ENCODE measurements at regions not wholly inside any gene's neighbourhood (a gene's known extent, or its start where the extent isn't known, plus 50 kb on each side); places are given as distances from the start of the nearest gene placed in this dataset.

- Histone ChIP-seq H3K9me3 (ENCODE audit: control insufficient read depth, insufficient read depth, low read depth, low read length) (peaks cover 2% of the 10 kb centered on the region; the same call in 1 of the 2 replicates), H3K27me3 (ENCODE audit: control insufficient read depth, insufficient read depth, low read length) (no peaks in the 10 kb centered on the region), H3K9ac (ENCODE audit: low read length) (no peak overlapping the region), H3K4me1 (ENCODE audit: control insufficient read depth, insufficient read depth, low read length) (no peaks in the 10 kb centered on the region), H3K4me3 (ENCODE audit: low read depth, low read length) (no peak overlapping the region), H3K36me3 (ENCODE audit: control insufficient read depth, insufficient read depth, low read length) (no peaks in the 10 kb centered on the region), H3K27ac (ENCODE audit: low read depth, low read length) (no peak overlapping the region)
Measured at GRCh38 chr6:167730441-167730840, 96.3 kb upstream of the AFDN start.

- H3K36me3 ChIP-seq (ENCODE audit: control insufficient read depth, insufficient read depth, low read length), result no peaks in the 10 kb centered on the region
- H3K4me1 ChIP-seq (ENCODE audit: control insufficient read depth, insufficient read depth, low read length), result no peaks in the 10 kb centered on the region
- no peak overlapping the region for H3K4me3 ChIP-seq (ENCODE audit: low read depth, low read length)
- no peak overlapping the region for H3K9ac ChIP-seq (ENCODE audit: low read length)
- H3K27me3 ChIP-seq (ENCODE audit: control insufficient read depth, insufficient read depth, low read length), result no peaks in the 10 kb centered on the region
- peaks cover 2% of the 10 kb centered on the region; the same call in 1 of the 2 replicates for H3K9me3 ChIP-seq (ENCODE audit: control insufficient read depth, insufficient read depth, low read depth, low read length)
- H3K27ac ChIP-seq (ENCODE audit: low read depth, low read length), result no peak overlapping the region
Measured at GRCh38 chr6:167731216-167731615, 95.5 kb upstream of the AFDN start.

DNA sequence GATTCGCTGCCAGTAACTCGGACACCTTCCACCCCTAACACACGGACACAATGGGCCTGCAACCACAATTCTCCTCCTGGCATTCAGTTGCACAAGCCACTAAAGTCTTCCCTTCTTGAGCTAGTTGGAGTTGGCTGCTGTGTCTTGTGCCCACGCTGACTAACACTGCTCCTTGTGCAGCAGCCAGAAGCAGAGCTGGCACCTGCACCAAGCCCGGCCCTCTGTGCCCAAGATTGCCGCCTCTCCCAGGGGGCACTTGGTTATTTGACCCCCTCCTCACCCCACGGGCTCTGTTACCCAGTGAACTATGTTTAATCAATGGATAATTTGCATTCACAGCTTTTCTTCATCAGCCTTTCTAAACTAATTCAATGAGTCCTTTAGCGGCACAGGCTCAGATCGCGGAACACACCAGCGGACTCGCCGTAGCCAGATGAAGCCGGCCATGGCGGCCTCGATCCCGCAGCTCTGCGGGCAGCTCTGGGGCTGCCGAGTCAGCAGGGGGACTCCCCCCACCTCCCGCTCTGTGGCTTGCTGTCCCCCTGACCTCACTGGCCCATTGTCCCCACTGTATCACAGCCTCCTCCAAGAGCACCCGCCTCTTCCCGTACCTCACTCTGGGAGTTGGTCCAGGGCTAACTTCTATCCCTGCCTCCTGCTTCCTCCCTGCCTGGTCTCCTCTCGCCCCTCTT is 94.8 kb upstream of the AFDN start:
- Histone ChIP-seq H3K9ac (ENCODE audit: low read length) (no peak overlapping the region), H3K4me3 (ENCODE audit: low read depth, low read length) (no peak overlapping the region), H3K27ac (ENCODE audit: low read depth, low read length) (no peak overlapping the region), H3K27me3 (ENCODE audit: control insufficient read depth, insufficient read depth, low read length) (no peaks in the 10 kb centered on the region), H3K4me1 (ENCODE audit: control insufficient read depth, insufficient read depth, low read length) (no peaks in the 10 kb centered on the region), H3K36me3 (ENCODE audit: control insufficient read depth, insufficient read depth, low read length) (no peaks in the 10 kb centered on the region), H3K9me3 (ENCODE audit: control insufficient read depth, insufficient read depth, low read depth, low read length) (peaks cover 2% of the 10 kb centered on the region; the same call in 1 of the 2 replicates)

- Histone ChIP-seq H3K27me3 (ENCODE audit: control insufficient read depth, insufficient read depth, low read length) (no peaks in the 10 kb centered on the region), H3K27ac (ENCODE audit: low read depth, low read length) (no peak overlapping the region), H3K9me3 (ENCODE audit: control insufficient read depth, insufficient read depth, low read depth, low read length) (peaks cover 2% of the 10 kb centered on the region; the same call in 1 of the 2 replicates), H3K4me1 (ENCODE audit: control insufficient read depth, insufficient read depth, low read length) (no peaks in the 10 kb centered on the region), H3K36me3 (ENCODE audit: control insufficient read depth, insufficient read depth, low read length) (no peaks in the 10 kb centered on the region), H3K9ac (ENCODE audit: low read length) (no peak overlapping the region), H3K4me3 (ENCODE audit: low read depth, low read length) (no peak overlapping the region)
Measured at GRCh38 chr6:167733740-167734661, 92.7 kb upstream of the AFDN start.

GRCh38 chr6:167734662-167735083 is 92.0 kb upstream of the AFDN start:
- Histone ChIP-seq H3K9ac (ENCODE audit: low read length) (no peak overlapping the region), H3K36me3 (ENCODE audit: control insufficient read depth, insufficient read depth, low read length) (no peaks in the 10 kb centered on the region), H3K9me3 (ENCODE audit: control insufficient read depth, insufficient read depth, low read depth, low read length) (peaks cover 2% of the 10 kb centered on the region; the same call in 1 of the 2 replicates), H3K27ac (ENCODE audit: low read depth, low read length) (no peak overlapping the region), H3K27me3 (ENCODE audit: control insufficient read depth, insufficient read depth, low read length) (no peaks in the 10 kb centered on the region), H3K4me1 (ENCODE audit: control insufficient read depth, insufficient read depth, low read length) (no peaks in the 10 kb centered on the region), H3K4me3 (ENCODE audit: low read depth, low read length) (no peak overlapping the region)

- Histone ChIP-seq H3K27me3 (ENCODE audit: control insufficient read depth, insufficient read depth, low read length) (no peaks in the 10 kb centered on the region), H3K36me3 (ENCODE audit: control insufficient read depth, insufficient read depth, low read length) (no peaks in the 10 kb centered on the region), H3K9ac (ENCODE audit: low read length) (no peak overlapping the region), H3K9me3 (ENCODE audit: control insufficient read depth, insufficient read depth, low read depth, low read length) (peaks cover 2% of the 10 kb centered on the region; the same call in 1 of the 2 replicates), H3K4me1 (ENCODE audit: control insufficient read depth, insufficient read depth, low read length) (no peaks in the 10 kb centered on the region), H3K27ac (ENCODE audit: low read depth, low read length) (no peak overlapping the region), H3K4me3 (ENCODE audit: low read depth, low read length) (no peak overlapping the region)
Measured at GRCh38 chr6:167735084-167735950, 91.4 kb upstream of the AFDN start.

- Histone ChIP-seq H3K4me1 (ENCODE audit: control insufficient read depth, insufficient read depth, low read length) (no peaks in the 10 kb centered on the region), H3K4me3 (ENCODE audit: low read depth, low read length) (no peak overlapping the region), H3K27me3 (ENCODE audit: control insufficient read depth, insufficient read depth, low read length) (no peaks in the 10 kb centered on the region), H3K9me3 (ENCODE audit: control insufficient read depth, insufficient read depth, low read depth, low read length) (peaks cover 2% of the 10 kb centered on the region; the same call in 1 of the 2 replicates), H3K27ac (ENCODE audit: low read depth, low read length) (no peak overlapping the region), H3K9ac (ENCODE audit: low read length) (no peak overlapping the region), H3K36me3 (ENCODE audit: control insufficient read depth, insufficient read depth, low read length) (no peaks in the 10 kb centered on the region)
Measured at GRCh38 chr6:167735951-167736288, 90.8 kb upstream of the AFDN start.

DNA sequence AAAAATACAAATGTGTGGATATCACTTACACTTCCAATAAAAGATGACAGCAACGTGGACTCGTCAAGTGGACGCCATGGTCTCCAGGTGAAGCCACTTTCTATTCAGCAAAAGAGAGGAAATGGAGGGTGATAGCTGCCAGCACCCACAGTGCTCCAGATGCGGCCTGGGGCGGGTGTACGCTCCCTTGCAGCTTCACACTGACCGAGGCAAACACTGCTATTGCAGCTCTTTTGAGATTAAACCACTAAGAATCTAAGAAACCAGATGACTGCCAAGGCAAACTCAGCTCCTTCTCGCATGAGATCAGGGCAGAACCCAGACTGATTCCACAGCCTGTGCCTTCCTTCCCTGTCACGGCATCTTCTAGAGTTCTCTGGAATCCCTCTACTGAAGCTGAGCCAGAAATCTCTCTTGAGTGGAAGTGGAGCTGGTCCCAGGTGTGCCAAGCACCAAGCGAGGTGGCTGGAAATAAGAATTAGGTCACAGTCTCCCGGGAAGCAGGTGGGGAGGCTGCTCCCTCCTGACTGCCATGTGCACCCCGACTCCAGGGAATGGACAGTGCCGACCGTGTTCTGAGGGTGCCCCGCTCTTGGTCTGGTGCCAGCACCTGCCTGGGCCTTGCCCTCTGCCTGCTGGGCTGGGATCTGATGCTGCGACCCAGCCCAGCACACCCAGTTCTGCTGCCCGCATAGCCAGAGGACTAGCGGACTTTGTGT is 90.1 kb upstream of the AFDN start:
- Histone ChIP-seq H3K4me3 (ENCODE audit: low read depth, low read length) (no peak overlapping the region), H3K4me1 (ENCODE audit: control insufficient read depth, insufficient read depth, low read length) (no peaks in the 10 kb centered on the region), H3K27me3 (ENCODE audit: control insufficient read depth, insufficient read depth, low read length) (no peaks in the 10 kb centered on the region), H3K9ac (ENCODE audit: low read length) (no peak overlapping the region), H3K27ac (ENCODE audit: low read depth, low read length) (no peak overlapping the region), H3K36me3 (ENCODE audit: control insufficient read depth, insufficient read depth, low read length) (no peaks in the 10 kb centered on the region), H3K9me3 (ENCODE audit: control insufficient read depth, insufficient read depth, low read depth, low read length) (peaks cover 2% of the 10 kb centered on the region; the same call in 1 of the 2 replicates)

DNA sequence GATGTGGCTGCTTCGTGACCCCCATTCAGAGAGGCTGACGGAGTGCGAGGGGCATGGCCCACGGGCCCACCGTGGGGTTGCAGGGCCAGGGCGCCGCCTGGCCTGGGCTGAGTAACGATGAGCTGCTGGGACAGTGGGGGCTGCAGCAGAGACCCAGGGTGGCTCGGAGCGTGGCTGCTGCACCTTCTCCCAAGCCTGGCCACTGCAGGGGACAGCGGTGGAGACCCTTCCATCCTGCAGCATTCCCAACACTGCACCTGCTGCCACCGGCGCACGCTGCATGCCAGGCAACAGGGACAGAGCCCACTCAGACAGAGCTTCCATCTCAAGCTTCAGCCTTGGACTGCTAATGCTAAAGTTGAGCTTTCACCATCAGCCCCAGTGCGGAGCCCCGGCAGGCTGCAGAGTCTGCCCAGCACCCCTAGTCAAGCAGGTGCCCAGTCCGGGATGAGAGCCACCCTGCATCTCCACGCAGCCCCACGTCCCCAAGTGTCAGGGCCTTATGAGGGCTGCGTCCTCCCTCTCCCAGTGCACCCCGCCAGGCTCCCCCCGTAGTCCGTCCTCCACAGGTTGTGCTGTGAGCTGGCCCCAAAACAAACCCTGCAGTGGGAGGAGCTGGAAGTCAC is 89.4 kb upstream of the AFDN start:
- no peaks in the 10 kb centered on the region for H3K4me1 ChIP-seq (ENCODE audit: control insufficient read depth, insufficient read depth, low read length)
- H3K9me3 ChIP-seq (ENCODE audit: control insufficient read depth, insufficient read depth, low read depth, low read length), result no peaks in the 10 kb centered on the region
- no peaks in the 10 kb centered on the region for H3K27me3 ChIP-seq (ENCODE audit: control insufficient read depth, insufficient read depth, low read length)
- H3K36me3 ChIP-seq (ENCODE audit: control insufficient read depth, insufficient read depth, low read length), result no peaks in the 10 kb centered on the region
- H3K9ac ChIP-seq (ENCODE audit: low read length), result no peak overlapping the region
- no peak overlapping the region for H3K4me3 ChIP-seq (ENCODE audit: low read depth, low read length)
- no peak overlapping the region for H3K27ac ChIP-seq (ENCODE audit: low read depth, low read length)

DNA sequence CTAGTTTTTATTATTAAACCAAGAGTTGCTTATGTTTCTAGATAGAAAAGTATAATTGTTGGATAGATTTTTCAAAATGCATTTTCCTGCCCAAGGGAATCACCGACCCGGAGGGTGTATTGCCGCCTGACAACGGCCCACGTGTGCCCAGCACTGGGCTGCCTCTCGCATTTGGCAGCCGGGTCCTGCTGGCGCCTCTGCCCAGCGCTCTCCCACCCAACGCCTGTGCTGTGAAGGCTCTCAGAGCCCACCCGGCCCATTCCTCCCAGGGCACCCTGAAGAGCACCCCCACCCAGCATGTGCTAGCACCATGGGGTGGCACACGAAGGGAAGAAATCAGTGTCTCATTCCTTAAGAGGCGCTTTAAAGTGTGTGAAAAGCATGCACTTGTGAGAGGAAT is 88.3 kb upstream of the AFDN start:
- Histone ChIP-seq H3K9ac (ENCODE audit: low read length) (no peak overlapping the region), H3K9me3 (ENCODE audit: control insufficient read depth, insufficient read depth, low read depth, low read length) (no peaks in the 10 kb centered on the region), H3K4me1 (ENCODE audit: control insufficient read depth, insufficient read depth, low read length) (peaks cover 3% of the 10 kb centered on the region; the same call in 1 of the 2 replicates), H3K4me3 (ENCODE audit: low read depth, low read length) (no peak overlapping the region), H3K27ac (ENCODE audit: low read depth, low read length) (no peak overlapping the region), H3K36me3 (ENCODE audit: control insufficient read depth, insufficient read depth, low read length) (no peaks in the 10 kb centered on the region), H3K27me3 (ENCODE audit: control insufficient read depth, insufficient read depth, low read length) (no peaks in the 10 kb centered on the region)

Measured in HUES6 (cell line).